ENCODE measurements at regions not wholly inside any gene's neighbourhood (a gene's known extent, or its start where the extent isn't known, plus 50 kb on each side); places are given as distances from the start of the nearest gene placed in this dataset.

DNA sequence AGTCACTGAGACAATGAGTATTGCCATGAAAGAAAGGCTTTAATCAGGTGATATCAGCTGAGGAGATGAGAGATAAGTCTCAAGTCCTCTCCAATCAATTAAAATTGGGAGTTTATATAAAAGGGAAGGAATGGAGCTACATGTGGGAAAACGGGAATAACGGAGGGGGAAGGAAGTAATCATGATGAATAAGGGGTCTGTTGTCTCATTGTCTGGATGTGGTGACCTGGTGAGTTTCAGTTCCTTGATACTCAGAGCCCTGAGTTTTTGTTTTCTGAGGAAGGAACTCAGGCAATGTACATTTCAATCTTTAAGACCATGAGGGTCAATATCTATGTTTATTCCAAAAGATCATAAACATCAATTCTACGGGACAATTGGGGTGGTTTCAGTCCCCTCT is 198.8 kb downstream of the KITLG start:
- Histone ChIP-seq H3K4me3 (no peak overlapping the region), H3K36me3 (no peaks in the 10 kb centered on the region), H3K27me3 (no peaks in the 10 kb centered on the region), H3K9me3 (no peaks in the 10 kb centered on the region; the same call in 1 of the 2 replicates)
- no peak for DNase-seq

DNA sequence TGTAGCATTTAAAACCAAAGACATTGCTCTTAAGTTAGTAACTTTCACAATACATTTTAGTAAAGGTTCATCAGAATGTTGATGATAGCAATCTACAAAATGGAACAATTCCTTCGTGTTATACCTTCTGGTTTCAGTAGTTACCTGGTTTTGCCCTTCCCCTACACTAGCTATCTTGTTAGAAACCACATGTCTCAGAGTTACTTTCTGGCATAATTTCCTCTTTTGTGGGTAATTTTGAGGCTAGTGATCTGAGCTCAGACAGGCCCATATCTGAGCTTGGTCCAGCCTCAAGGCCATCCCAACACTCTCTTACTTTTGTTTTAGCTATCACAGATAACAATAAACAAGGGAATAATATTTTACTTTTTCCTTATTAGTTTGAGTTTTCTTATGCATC is 196.9 kb downstream of the KITLG start:
- H3K36me3 ChIP-seq, result no peaks in the 10 kb centered on the region

GRCh38 chr12:88388566-88389540 is 191.4 kb downstream of the KITLG start:
- Histone ChIP-seq H3K4me3 (no peak overlapping the region), H3K9me3 (peaks cover 2% of the 10 kb centered on the region; the same call in 1 of the 2 replicates), H3K27me3 (no peaks in the 10 kb centered on the region), H3K36me3 (no peaks in the 10 kb centered on the region)
- no peak for DNase-seq

More for the DNA sequence above, 196.9 kb downstream of the KITLG start:
- Histone ChIP-seq H3K9me3 (no peaks in the 10 kb centered on the region; the same call in 1 of the 2 replicates), H3K4me3 (no peak overlapping the region), H3K27me3 (no peaks in the 10 kb centered on the region)
- DNase-seq, result no peak

DNA sequence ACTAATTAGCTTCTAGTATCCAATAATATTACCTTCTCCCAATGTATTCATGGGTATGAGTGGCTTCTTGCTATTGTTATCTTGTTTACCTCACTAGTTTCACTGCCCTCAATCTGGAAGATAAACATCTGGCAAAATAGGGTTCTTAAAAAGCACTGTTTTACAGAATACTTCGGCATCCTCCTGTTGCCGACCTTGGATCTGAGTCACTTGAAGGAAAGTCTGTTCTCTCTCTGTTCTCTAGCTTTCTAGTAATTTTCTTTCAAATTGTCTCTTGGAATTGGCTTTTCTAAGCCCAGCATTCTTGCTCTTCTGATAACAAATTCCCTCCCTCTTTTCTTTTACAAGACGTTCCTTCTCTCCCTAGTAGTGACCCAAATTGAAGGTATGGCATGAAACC is 189.5 kb downstream of the KITLG start:
- peaks cover 6% of the 10 kb centered on the region; the same call in 1 of the 2 replicates for H3K9me3 ChIP-seq
- no peaks in the 10 kb centered on the region for H3K36me3 ChIP-seq
- no peak for DNase-seq
- no peak overlapping the region for H3K4me3 ChIP-seq
- H3K27me3 ChIP-seq, result no peaks in the 10 kb centered on the region

GRCh38 chr12:88391556-88391955 is 188.7 kb downstream of the KITLG start:
- Histone ChIP-seq H3K9me3 (peaks cover 6% of the 10 kb centered on the region; the same call in 1 of the 2 replicates), H3K4me3 (no peak overlapping the region), H3K27me3 (no peaks in the 10 kb centered on the region), H3K36me3 (no peaks in the 10 kb centered on the region)
- peak; percentile 32 for DNase-seq

- DNase-seq, result no peak
- Histone ChIP-seq H3K36me3 (no peaks in the 10 kb centered on the region), H3K9me3 (peaks cover 6% of the 10 kb centered on the region; the same call in 1 of the 2 replicates), H3K27me3 (no peaks in the 10 kb centered on the region), H3K4me3 (no peak overlapping the region)
Measured at GRCh38 chr12:88393017-88393767, 187.1 kb downstream of the KITLG start.

GRCh38 chr12:88398031-88398430 is 182.2 kb downstream of the KITLG start:
- Histone ChIP-seq H3K36me3 (no peaks in the 10 kb centered on the region), H3K9me3 (peaks cover 10% of the 10 kb centered on the region; the same call in 1 of the 2 replicates), H3K4me3 (no peak overlapping the region), H3K27me3 (no peaks in the 10 kb centered on the region)
- DNase-seq, result no peak

GRCh38 chr12:88399811-88400210 is 180.5 kb downstream of the KITLG start:
- Histone ChIP-seq H3K4me3 (no peak overlapping the region), H3K27me3 (no peaks in the 10 kb centered on the region), H3K36me3 (no peaks in the 10 kb centered on the region), H3K9me3 (peaks cover 4% of the 10 kb centered on the region; the same call in 1 of the 2 replicates)
- DNase-seq, result no peak

- Histone ChIP-seq H3K9me3 (peaks cover 4% of the 10 kb centered on the region; the same call in 1 of the 2 replicates), H3K36me3 (no peaks in the 10 kb centered on the region), H3K4me3 (no peak overlapping the region), H3K27me3 (no peaks in the 10 kb centered on the region)
- DNase-seq, result no peak
Measured at GRCh38 chr12:88400302-88400701, 180.0 kb downstream of the KITLG start.

DNA sequence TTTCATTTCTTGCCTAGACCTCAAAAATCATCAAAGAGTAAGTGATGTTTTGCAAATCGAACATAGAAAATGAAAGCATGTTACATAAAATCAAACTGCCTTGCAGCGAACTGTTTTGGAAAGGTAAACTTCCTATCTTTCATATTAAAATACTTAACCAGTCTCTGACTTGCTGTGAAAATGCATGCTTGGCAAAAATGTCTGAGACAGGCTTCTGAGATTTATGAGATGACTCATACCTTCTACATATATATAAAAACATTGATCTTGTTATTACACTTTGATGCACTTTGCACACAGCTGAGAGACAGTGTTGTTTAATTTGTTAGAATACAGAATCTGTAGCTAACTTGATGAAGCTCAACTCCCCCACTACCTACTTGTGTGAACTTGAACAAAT is 179.1 kb downstream of the KITLG start:
- Histone ChIP-seq H3K4me3 (peak overlapping the region; percentile 24), H3K9me3 (peaks cover 4% of the 10 kb centered on the region; the same call in 1 of the 2 replicates), H3K36me3 (no peaks in the 10 kb centered on the region), H3K27me3 (no peaks in the 10 kb centered on the region)
- no peak for DNase-seq

GRCh38 chr12:88406905-88407304 is 173.4 kb downstream of the KITLG start:
- Histone ChIP-seq H3K36me3 (no peaks in the 10 kb centered on the region), H3K9me3 (peaks cover 4% of the 10 kb centered on the region; the same call in 1 of the 2 replicates), H3K27me3 (no peaks in the 10 kb centered on the region), H3K4me3 (no peak overlapping the region)
- no peak for DNase-seq

DNA sequence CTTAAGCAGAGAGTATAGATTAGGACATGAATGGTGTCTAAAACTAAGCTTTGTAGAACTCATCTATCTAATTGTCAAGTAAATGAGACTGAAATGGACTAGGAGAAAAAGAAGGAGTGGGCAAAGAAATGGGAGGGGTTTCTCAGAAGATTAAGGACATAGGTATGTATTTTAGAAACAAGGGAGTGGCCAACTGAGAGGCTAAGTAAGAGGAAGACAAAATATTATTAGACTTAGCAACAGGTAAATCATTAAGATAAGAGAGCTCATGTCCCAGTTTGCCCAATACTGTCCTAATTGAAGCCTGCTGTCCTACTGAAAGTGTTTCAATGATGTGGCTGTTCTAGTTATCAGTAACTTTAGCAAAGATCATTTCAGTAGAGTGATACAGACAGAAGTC is 171.4 kb downstream of the KITLG start:
- no peaks in the 10 kb centered on the region for H3K9me3 ChIP-seq
- no peak overlapping the region for H3K4me3 ChIP-seq
- no peak for DNase-seq
- no peaks in the 10 kb centered on the region for H3K27me3 ChIP-seq
- no peaks in the 10 kb centered on the region for H3K36me3 ChIP-seq

DNA sequence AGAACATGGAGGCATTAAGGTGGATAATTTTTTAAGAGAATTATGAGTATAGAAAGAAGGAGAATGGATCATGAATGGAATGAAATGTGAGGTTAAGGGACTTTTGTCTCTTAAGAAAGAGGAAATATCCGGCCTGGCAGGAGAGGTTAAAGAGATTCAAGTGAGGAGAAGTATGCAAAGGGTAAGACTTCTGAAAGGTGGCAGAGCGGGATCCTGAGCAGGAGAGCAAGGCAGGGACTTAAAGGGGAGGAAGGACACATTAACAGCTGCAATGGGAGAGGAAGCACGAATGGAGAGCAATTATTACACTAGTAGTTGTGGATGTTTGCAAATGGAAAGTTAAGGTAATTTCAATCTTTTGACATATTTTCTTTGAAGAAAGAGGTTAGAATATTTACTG is 171.0 kb downstream of the KITLG start:
- Histone ChIP-seq H3K36me3 (no peaks in the 10 kb centered on the region), H3K9me3 (no peaks in the 10 kb centered on the region), H3K27me3 (no peaks in the 10 kb centered on the region), H3K4me3 (no peak overlapping the region)
- no peak for DNase-seq

DNA sequence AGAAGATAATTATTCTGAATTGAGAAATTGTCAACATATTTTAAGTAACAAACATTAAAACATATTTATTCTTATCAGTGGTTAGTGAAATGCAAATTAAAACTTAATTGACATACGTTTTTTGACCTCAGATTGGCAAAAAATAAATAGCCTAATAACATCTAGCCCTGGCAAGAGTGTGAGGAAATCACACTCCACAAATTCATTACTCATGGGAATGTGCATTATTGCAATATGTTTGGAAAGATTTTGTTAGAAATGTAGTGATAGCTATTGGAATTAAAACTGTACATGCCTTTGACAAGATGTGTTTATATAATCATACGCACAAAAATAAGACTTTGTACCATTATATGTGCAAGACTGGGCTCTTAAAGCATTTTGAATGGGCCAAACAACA is 168.6 kb downstream of the KITLG start:
- H3K27me3 ChIP-seq, result no peaks in the 10 kb centered on the region
- DNase-seq, result no peak
- H3K36me3 ChIP-seq, result no peaks in the 10 kb centered on the region
- H3K4me3 ChIP-seq, result no peak overlapping the region
- H3K9me3 ChIP-seq, result no peaks in the 10 kb centered on the region

- no peaks in the 10 kb centered on the region for H3K27me3 ChIP-seq
- no peaks in the 10 kb centered on the region for H3K36me3 ChIP-seq
- H3K4me3 ChIP-seq, result no peak overlapping the region
- no peak for DNase-seq
- no peaks in the 10 kb centered on the region for H3K9me3 ChIP-seq
Measured at GRCh38 chr12:88413646-88414045, 166.6 kb downstream of the KITLG start.

- no peaks in the 10 kb centered on the region for H3K36me3 ChIP-seq
- DNase-seq, result no peak
- H3K4me3 ChIP-seq, result peak overlapping the region; percentile 7
- H3K9me3 ChIP-seq, result no peaks in the 10 kb centered on the region
- H3K27me3 ChIP-seq, result no peaks in the 10 kb centered on the region
Measured at GRCh38 chr12:88416155-88416554, 164.1 kb downstream of the KITLG start.

- Histone ChIP-seq H3K4me3 (no peak overlapping the region), H3K27me3 (no peaks in the 10 kb centered on the region), H3K9me3 (no peaks in the 10 kb centered on the region), H3K36me3 (no peaks in the 10 kb centered on the region)
- DNase-seq, result no peak
Measured at GRCh38 chr12:88416786-88417185, 163.5 kb downstream of the KITLG start.

Data from MG63 (cell line).